ENCODE measurements at regions not wholly inside any gene's neighbourhood (a gene's known extent, or its start where the extent isn't known, plus 50 kb on each side); places are given as distances from the start of the nearest gene placed in this dataset.

- TF ChIP-seq CTCF (IDR thresholded peaks at IDR 0.05) (no peak), POLR2A (IDR thresholded peaks at IDR 0.05) (no peak)
Observed at GRCh38 chr1:80924290-80924689, 876.4 kb upstream of the ADGRL2 start.
